ENCODE measurements at regions not wholly inside any gene's neighbourhood (a gene's known extent, or its start where the extent isn't known, plus 50 kb on each side); places are given as distances from the start of the nearest gene placed in this dataset.
"Not testable (repeated sequence)": the region's sequence is repeated elsewhere in the genome, so short reads cannot be mapped to it uniquely, and the experiment has no call there.

DNA sequence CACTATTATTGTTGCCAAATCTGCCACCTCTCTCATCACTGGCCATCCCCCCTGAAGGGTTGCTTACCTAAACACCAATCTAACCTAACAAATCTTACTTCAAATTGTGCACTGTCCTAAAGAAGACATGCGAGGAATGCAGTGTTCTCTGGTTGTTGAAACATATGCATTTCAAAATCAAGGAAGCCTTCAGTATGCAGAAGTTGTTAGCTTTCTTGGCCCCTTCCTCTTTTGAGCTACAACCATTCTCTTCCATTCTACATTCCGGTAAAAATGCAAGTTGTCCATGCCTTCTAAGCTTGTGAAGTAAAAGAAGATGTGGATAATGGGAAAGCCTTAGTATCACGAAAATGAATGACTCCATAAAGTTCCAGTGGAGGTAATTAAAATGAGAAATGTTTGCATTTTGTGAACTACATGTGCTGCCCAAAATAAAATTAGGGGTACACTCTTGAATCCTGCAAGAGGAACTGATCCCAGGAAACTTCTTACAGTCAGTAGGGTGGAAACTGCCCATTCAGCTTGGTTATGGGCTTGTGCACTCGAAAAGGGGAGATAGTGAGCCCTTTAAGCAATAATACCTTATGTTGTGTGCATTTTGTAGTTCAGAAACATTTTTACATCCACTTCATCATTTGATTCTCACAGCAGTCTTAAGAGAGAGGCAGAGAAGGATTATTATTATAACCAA, 77.6 kb upstream of the ADRB2 start:
- no peaks in the 10 kb centered on the region for H3K4me1 Mint-ChIP-seq (ENCODE audit: low read depth)
- H3K36me3 Mint-ChIP-seq (ENCODE audit: low read depth): no peaks in the 10 kb centered on the region
- H3K27me3 Mint-ChIP-seq (ENCODE audit: insufficient read depth): peaks cover 9% of the 10 kb centered on the region
- intact Hi-C loops (cut with micrococcal nuclease): no loop called here
- no peak overlapping the region for H3K4me3 Mint-ChIP-seq
- no peak overlapping the region for H3K27ac Mint-ChIP-seq
- DNase-seq (ENCODE audit: low spot score): no peak
- H3K9me3 Mint-ChIP-seq: peaks cover 6% of the 10 kb centered on the region

DNA sequence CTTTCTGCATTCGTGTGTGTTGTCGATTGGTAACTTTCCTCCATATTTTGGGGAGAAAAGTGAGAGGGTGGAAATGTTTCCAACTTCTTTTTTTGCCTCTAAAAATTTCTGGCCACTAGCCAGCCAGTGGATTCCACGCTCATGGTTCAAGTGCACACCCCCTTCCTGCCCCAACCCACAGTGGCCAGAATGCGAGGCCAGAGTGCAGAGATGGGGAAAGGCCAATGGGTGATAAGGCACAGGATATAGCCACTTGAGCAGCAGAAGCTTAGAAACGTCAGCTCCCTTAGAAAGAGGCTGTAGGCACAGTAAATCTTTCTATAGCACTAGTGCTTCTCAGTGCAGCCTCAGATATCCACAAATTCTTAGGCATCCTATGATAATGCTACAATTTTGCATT, 75.8 kb upstream of the ADRB2 start:
- intact Hi-C loops (cut with micrococcal nuclease): no loop called here
- H3K9me3 Mint-ChIP-seq: peaks cover 6% of the 10 kb centered on the region
- H3K27me3 Mint-ChIP-seq (ENCODE audit: insufficient read depth): peaks cover 9% of the 10 kb centered on the region
- no peaks in the 10 kb centered on the region for H3K4me1 Mint-ChIP-seq (ENCODE audit: low read depth)
- no peak for DNase-seq (ENCODE audit: low spot score)
- H3K27ac Mint-ChIP-seq: no peak overlapping the region
- H3K36me3 Mint-ChIP-seq (ENCODE audit: low read depth): no peaks in the 10 kb centered on the region
- H3K4me3 Mint-ChIP-seq: no peak overlapping the region

DNA sequence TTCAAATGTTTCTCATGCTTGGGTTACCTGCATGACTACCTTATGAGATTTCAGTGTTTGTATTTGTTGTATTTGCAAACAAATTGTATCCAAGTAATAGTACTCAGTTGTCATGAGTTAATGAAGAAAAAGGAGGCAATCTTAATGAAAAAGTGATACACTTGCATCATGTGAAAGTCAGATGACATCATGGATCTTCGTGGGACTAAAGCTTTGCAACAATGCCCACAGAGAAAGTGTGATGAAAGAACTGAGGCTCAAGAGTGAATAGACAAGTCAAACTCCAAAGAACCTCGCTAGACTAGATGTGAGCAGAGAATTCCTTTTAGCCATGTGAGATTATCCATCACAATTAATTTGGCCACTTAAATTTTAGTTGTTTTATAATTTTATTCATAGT, 75.4 kb upstream of the ADRB2 start:
- DNase-seq (ENCODE audit: low spot score): no peak
- Mint-ChIP-seq H3K27ac (no peak overlapping the region), H3K4me3 (no peak overlapping the region), H3K4me1 (ENCODE audit: low read depth) (no peaks in the 10 kb centered on the region), H3K36me3 (ENCODE audit: low read depth) (no peaks in the 10 kb centered on the region), H3K9me3 (peaks cover 6% of the 10 kb centered on the region), H3K27me3 (ENCODE audit: insufficient read depth) (peaks cover 9% of the 10 kb centered on the region)
- intact Hi-C loops (cut with micrococcal nuclease): no loop called here

DNA sequence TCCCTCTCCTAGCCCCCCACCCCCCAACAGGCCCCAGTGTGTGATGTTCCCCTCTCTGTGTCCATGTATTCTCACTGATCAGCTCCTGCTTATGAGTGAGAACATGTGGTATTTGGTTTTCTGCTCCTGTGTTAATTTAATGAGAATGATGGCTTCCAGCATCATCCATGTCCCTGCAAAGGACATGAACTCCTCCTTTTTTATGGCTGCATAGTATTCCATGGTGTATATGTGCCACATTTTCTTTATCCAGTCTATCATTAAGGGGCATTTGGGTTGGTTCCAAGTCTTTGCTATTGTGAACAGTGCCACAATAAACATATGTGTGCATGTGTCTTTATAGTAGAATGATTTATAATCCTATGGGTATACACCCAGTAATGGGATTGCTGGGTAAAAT, 74.0 kb upstream of the ADRB2 start:
- not testable (repeated sequence) for H3K27ac Mint-ChIP-seq; H3K4me1 Mint-ChIP-seq (ENCODE audit: low read depth)

DNA sequence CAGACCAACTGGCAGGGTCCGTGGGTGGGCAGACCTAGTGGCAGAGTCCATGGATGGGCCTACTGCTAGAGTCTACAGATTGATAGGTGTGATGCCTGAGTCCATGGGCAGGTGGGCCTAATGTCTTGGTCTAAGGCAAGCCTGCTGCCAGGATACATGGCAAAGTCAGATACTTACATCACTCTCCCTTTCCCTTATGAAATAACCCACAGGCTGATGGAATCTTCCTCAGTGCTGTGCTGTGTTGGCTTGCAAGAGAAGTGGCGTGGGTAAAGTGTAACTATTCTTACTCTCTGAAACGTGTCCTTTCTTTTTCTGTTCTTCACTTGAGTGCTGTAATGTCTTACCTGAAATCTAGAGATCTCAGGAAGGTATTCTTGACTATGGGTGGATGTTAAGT, 67.3 kb upstream of the ADRB2 start:
- no peaks in the 10 kb centered on the region for H3K36me3 Mint-ChIP-seq (ENCODE audit: low read depth)
- no peak for DNase-seq (ENCODE audit: low spot score)
- H3K27ac Mint-ChIP-seq: no peak overlapping the region
- H3K4me3 Mint-ChIP-seq: no peak overlapping the region
- no peaks in the 10 kb centered on the region for H3K4me1 Mint-ChIP-seq (ENCODE audit: low read depth)
- H3K27me3 Mint-ChIP-seq (ENCODE audit: insufficient read depth): peaks cover 12% of the 10 kb centered on the region
- intact Hi-C loops (cut with micrococcal nuclease): no loop called here
- H3K9me3 Mint-ChIP-seq: no peaks in the 10 kb centered on the region

More for the DNA sequence above, 74.0 kb upstream of the ADRB2 start:
- intact Hi-C loops (cut with micrococcal nuclease); DNase-seq (ENCODE audit: low spot score); H3K4me3 Mint-ChIP-seq; H3K27me3 Mint-ChIP-seq (ENCODE audit: insufficient read depth); H3K36me3 Mint-ChIP-seq (ENCODE audit: low read depth); H3K9me3 Mint-ChIP-seq: not testable (repeated sequence)

DNA sequence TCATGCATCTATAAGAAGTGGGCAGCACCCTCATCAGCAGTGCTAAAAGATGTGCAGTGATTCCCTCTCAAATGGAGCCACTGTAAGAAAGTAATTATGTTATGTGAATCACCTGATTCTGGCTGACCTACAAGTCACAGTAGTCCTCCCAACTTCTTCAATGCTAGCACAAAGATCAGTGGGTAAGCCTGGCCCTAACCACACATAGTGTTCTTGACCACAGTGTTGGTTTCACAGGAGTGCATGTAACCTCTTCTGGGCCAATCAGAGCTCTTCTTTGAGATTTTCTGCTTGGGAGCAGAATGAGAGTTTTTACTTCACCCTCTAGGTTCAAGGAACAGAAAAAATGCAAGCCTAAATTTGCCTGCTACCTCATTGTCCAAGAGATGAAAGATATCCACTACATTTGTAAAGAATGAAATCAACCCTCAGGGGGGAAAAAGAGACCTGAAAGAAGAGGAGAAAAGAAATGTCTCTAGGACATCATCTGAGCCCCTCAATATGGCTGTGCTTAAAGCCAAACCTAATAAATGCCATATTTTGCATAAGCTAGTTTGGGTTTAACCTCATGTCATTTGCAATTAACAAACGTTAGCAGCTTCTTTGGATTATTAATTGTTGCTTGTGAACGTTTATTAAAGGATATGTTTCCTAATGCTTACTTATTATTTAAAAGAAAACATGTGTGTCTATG, 65.3 kb upstream of the ADRB2 start:
- intact Hi-C loops (cut with micrococcal nuclease): no loop called here
- Mint-ChIP-seq H3K27me3 (ENCODE audit: insufficient read depth) (peaks cover 23% of the 10 kb centered on the region), H3K36me3 (ENCODE audit: low read depth) (no peaks in the 10 kb centered on the region), H3K4me1 (ENCODE audit: low read depth) (no peaks in the 10 kb centered on the region), H3K27ac (no peak overlapping the region), H3K9me3 (no peaks in the 10 kb centered on the region), H3K4me3 (no peak overlapping the region)
- no peak for DNase-seq (ENCODE audit: low spot score)

DNA sequence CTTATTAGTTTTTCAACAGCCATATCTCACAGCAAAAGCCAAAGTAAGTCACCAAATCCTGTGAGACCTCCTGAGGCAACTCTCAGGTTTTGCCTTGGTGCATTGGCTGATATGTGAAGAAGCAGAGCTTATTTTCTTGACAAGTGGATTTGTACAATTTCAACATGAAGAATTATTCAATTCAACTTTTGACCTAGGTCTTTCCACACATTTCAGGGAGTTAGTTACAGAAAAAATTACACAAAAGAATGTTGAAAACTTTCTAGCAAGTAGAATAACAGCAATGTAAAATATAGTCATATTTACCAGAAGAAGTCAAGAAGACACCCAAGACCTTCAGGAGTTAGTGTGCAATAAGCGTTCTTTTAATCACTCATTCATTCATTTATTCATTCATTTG, 62.4 kb upstream of the ADRB2 start:
- H3K36me3 Mint-ChIP-seq (ENCODE audit: low read depth): no peaks in the 10 kb centered on the region
- no peak for DNase-seq (ENCODE audit: low spot score)
- intact Hi-C loops (cut with micrococcal nuclease): no loop called here
- no peaks in the 10 kb centered on the region for H3K4me1 Mint-ChIP-seq (ENCODE audit: low read depth)
- no peak overlapping the region for H3K27ac Mint-ChIP-seq
- H3K9me3 Mint-ChIP-seq: no peaks in the 10 kb centered on the region
- H3K4me3 Mint-ChIP-seq: no peak overlapping the region
- peaks cover 40% of the 10 kb centered on the region for H3K27me3 Mint-ChIP-seq (ENCODE audit: insufficient read depth)

DNA sequence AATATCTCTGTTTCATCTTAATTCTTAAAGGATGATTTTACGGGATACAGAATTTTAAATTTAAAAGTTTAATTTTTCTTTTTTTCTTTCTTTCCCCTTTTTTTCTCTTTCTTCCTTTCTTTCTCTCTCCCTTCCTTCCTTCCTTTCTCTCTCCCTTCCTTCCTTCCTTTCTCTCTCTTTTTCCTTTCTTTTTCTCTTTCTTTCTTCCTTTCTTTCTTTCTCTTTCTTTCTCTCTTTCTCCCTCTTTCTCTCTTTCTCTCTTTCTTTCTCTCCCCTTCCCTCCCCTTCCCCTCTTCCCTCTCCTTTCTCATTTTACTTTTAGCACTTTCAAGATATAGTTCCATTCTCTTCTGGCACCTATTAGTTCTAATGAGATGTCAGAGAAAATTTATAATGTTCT, 61.4 kb upstream of the ADRB2 start:
- Mint-ChIP-seq H3K4me3 (no peak overlapping the region), H3K36me3 (ENCODE audit: low read depth) (no peaks in the 10 kb centered on the region)
- intact Hi-C loops (cut with micrococcal nuclease): no loop called here

DNA sequence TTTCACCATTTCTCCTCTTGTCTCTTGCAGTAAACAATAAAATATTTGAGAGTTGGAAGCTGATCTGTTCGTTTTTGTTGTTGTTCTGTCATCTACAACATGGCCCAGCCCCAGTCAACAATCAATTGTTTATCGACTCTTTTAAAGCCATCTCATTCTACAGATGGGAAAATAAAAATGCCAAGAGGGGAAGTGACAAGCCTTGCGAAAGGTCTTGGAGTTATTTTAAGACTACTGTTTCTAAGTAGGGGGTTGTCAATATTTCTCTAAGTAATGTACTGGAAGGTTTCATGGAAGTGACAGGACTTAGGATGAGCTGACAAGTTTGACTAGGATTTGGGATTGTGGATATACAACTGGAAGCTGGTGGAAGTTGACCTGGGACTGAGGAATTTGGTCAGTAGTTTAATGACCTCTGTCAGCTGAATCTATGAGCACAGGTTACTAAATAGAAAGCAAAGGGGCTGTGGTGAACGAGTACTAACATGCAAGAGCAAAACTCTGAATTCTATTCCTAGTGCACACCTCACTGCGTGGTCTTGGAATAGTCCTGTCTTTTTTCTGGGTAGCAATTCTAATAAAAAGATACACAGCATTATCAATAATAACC, 57.5 kb upstream of the ADRB2 start:
- Mint-ChIP-seq H3K9me3 (no peaks in the 10 kb centered on the region), H3K27me3 (ENCODE audit: insufficient read depth) (peaks cover 52% of the 10 kb centered on the region), H3K36me3 (ENCODE audit: low read depth) (no peaks in the 10 kb centered on the region), H3K27ac (no peak overlapping the region), H3K4me3 (no peak overlapping the region), H3K4me1 (ENCODE audit: low read depth) (no peaks in the 10 kb centered on the region)
- DNase-seq (ENCODE audit: low spot score): no peak
- intact Hi-C loops (cut with micrococcal nuclease): no loop called here

More for the DNA sequence above, 61.4 kb upstream of the ADRB2 start:
- Mint-ChIP-seq H3K27me3 (ENCODE audit: insufficient read depth) (peaks cover 40% of the 10 kb centered on the region), H3K4me1 (ENCODE audit: low read depth) (no peaks in the 10 kb centered on the region), H3K27ac (no peak overlapping the region), H3K9me3 (no peaks in the 10 kb centered on the region)
- DNase-seq (ENCODE audit: low spot score): no peak

DNA sequence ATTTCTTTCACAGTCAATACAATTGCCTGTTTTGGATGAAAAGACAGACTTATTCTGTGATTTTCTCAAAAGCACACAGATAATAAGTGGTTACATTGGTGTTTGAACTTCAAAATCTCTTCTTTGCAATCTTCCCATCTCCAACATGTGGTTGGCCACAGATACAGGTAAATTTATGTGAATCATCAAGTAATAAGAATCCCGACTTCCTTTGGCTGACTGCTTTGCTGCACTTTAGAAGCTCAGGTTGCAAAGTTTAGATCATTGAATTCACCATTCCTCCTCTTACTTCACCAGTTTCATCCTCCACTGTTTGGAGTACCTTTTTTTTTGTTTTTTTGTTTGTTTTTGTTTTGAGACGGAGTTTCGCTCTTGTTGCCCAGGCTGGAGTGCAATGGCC, 56.5 kb upstream of the ADRB2 start:
- Mint-ChIP-seq H3K27ac (no peak overlapping the region), H3K4me1 (ENCODE audit: low read depth) (no peaks in the 10 kb centered on the region), H3K27me3 (ENCODE audit: insufficient read depth) (peaks cover 54% of the 10 kb centered on the region), H3K36me3 (ENCODE audit: low read depth) (no peaks in the 10 kb centered on the region), H3K4me3 (no peak overlapping the region), H3K9me3 (no peaks in the 10 kb centered on the region)
- intact Hi-C loops (cut with micrococcal nuclease): no loop called here
- no peak for DNase-seq (ENCODE audit: low spot score)

DNA sequence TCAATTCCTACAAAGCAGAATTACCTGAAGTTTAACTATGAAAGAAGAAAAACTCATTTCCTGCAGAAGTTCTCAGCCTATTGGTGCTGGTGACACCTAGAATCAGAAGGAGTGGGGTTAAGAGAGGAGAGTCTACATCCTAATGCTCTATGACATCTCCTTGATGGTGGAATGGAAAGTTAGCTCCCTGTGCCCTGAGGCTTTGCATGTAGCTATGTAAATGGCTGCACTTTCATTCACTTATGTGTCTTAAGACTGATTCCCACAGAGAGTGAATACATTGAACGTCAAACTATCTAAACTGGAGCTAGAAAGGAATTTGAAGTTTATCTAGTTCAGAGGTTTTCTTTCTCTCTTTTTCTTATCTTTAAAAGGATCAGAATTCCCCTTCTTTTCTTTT, 52.1 kb upstream of the ADRB2 start:
- Mint-ChIP-seq H3K27ac (no peak overlapping the region), H3K4me1 (ENCODE audit: low read depth) (no peaks in the 10 kb centered on the region), H3K27me3 (ENCODE audit: insufficient read depth) (peaks cover 44% of the 10 kb centered on the region), H3K4me3 (no peak overlapping the region), H3K36me3 (ENCODE audit: low read depth) (no peaks in the 10 kb centered on the region), H3K9me3 (no peaks in the 10 kb centered on the region)
- intact Hi-C loops (cut with micrococcal nuclease): no loop called here
- DNase-seq (ENCODE audit: low spot score): no peak

DNA sequence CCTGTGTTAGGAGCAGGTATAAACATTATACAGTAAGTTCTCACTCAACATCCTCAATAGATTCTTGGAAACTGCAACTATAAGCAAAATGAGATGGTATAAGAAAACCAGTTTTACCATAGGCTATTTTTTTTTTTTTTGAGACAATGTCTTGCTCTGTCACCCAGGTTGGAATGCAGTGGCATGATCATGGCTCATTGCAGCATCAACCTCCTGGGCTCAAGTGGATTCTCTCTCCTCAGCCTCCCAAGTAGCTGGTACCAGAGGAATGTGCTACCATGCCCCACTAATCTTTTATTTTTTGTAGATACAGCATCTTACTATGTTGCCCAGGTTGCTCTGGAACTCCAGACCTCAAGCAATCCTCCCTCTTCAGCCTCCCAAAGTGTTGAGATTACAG, 50.1 kb upstream of the ADRB2 start:
- Mint-ChIP-seq H3K36me3 (ENCODE audit: low read depth) (no peaks in the 10 kb centered on the region), H3K4me3 (no peak overlapping the region), H3K9me3 (no peaks in the 10 kb centered on the region), H3K27me3 (ENCODE audit: insufficient read depth) (peaks cover 34% of the 10 kb centered on the region), H3K4me1 (ENCODE audit: low read depth) (no peaks in the 10 kb centered on the region), H3K27ac (no peak overlapping the region)
- no peak for DNase-seq (ENCODE audit: low spot score)
- intact Hi-C loops (cut with micrococcal nuclease): no loop called here

All from activated T-helper 1 cell treated with anti-CD3 and anti-CD28 coated beads, Interleukin-12 subunit alpha, Interleukin-12 subunit beta, Interleukin-2, Interleukin-4 antibody, amounts not matched to agents 30 ng/mL and 10 ng/mL and 1 ng/mL, durations not matched to agents 14 hours and 24 hours and 36 hours (primary cell).